SIG-M5 (cell line): ENCODE measurements at regions not wholly inside any gene's neighbourhood (a gene's known extent, or its start where the extent isn't known, plus 50 kb on each side); places are given as distances from the start of the nearest gene placed in this dataset.

Experiments used
- DNase-seq: peaks from one replicate; lab custom pipeline; 2025; lab: John Stamatoyannopoulos, UW

DNA sequence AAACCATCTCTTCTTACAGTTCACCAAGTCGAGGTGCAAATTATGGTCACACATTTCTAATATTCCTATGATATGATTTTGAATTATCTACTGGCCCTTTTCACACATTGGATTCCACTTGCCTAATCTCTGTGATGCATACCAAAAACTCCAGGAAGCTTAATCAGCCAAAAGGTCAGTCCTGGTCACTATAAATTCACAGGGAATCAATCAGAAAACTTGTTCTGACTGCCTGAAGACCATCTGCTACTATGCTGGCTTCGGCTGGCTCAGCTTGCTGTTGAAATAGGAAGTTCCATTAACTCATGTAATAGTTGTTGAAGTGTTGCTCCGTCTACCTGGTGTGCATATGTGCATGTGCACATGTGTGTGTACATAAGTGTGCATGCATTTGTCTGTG lies 142.8 kb upstream of the FLRT2 start:
- DNase-seq, result no peak

GRCh38 chr14:85390236-85390635 lies 139.7 kb upstream of the FLRT2 start:
- DNase-seq, result no peak

GRCh38 chr14:85391455-85391854 lies 138.5 kb upstream of the FLRT2 start:
- DNase-seq, result no peak

DNA sequence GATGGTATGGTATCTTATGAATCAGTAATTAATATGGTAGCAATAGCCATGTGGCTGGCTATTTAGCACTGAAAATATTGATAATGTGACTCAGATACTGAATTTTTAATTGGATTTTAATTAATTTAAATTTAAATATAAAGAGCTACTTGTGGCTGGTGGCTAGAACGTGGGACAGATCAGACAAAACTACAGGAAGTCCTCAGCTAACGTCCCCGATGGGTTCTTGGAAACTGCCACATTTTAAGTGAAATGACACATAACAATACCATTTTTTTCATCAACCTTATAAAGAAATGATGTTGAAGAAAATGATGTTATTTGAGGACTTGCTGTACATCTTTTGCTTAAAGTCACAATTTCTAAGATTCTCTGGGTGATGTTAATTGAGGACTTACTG lies 138.1 kb upstream of the FLRT2 start:
- DNase-seq, result no peak

DNA sequence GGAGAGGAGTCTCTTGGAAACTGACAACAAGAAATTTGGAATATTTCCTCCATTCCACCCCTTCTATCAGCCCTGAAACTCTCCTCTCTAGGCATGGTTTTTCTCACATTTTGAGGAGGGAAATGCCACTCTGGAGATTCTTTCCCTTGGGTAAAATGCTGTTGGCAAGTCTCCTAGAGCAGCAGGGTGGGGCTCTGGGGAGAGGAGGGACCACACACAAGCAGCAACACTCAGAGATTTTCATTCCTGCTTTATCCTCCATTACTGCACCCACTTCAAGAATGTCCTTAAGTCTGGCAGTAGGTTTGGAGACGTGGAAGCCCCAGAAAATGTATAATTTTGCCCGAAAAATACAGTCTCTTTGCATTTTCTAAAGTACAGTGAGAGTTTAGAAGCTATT lies 130.8 kb upstream of the FLRT2 start:
- DNase-seq, result no peak

GRCh38 chr14:85400678-85401077 lies 129.3 kb upstream of the FLRT2 start:
- DNase-seq, result no peak

DNA sequence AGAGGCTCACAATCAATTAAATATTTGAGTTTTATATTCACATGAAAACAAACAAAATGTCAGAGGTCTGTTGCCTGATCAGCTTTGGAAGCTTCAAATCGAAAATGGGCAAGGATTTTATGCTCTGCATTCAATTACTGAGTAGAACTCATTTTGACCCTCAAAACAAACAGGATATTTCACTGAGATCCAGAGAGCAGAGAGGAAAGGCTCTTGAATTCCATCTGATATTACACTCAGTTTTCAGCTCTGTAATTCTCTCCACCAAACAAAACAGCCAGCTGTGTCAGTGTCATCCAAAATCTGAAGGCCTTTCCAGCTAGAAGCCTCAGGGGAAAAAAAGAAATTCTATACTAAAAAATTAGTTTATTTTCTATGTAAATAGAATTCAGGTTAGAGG lies 128.6 kb upstream of the FLRT2 start:
- DNase-seq, result no peak

GRCh38 chr14:85402569-85403162 lies 127.3 kb upstream of the FLRT2 start:
- DNase-seq, result no peak

- no peak for DNase-seq
Observed at GRCh38 chr14:85409481-85410210, 120.3 kb upstream of the FLRT2 start.

DNA sequence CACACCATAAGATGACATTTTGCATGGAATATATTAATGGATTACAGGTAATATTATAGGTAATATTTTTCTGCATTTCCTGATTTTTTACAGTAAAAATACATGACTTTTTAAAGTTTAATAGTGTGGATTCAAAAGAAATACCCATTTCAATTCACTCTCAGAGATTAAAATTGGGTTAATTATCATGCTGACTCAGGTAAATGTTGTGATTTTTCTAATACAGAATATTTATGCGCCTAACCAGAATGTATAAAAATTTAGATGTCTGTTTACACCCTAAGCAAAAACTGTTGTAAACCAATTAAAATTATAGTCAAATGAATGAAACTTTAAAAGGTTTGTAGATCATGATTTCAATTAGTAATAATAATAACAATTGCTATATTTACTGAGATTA lies 117.2 kb upstream of the FLRT2 start:
- no peak for DNase-seq

DNA sequence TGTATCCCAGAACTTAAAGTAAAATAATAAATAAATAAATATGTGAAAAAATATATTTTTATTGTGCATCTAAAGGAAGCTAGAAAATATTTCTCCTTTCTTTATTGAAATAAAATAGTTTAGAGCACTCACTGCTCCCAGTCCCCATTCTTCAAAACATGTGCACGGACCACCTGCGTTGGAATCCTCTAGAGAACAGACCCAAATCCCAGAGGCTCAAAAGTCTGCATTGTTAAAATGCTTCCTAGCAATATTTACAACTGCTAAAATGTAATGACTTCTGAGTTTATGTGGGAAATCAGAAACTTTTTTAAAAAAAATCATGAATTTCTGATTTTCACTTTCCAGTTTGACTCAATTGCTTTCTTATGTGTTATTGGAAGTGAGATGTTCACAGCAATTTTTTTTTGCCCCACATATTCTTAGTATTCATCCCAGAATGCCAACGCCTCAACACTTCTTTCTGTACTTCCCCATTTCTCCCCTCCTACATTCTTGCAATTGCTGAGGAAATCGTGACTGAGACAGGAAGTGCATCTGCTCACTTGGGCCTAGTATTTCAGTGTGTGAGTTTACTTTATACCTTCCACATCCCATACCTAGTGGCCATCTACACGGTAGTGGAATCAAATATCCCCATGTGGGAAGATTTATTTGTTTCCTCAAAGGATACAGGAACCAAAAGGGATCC lies 116.0 kb upstream of the FLRT2 start:
- DNase-seq, result no peak

DNA sequence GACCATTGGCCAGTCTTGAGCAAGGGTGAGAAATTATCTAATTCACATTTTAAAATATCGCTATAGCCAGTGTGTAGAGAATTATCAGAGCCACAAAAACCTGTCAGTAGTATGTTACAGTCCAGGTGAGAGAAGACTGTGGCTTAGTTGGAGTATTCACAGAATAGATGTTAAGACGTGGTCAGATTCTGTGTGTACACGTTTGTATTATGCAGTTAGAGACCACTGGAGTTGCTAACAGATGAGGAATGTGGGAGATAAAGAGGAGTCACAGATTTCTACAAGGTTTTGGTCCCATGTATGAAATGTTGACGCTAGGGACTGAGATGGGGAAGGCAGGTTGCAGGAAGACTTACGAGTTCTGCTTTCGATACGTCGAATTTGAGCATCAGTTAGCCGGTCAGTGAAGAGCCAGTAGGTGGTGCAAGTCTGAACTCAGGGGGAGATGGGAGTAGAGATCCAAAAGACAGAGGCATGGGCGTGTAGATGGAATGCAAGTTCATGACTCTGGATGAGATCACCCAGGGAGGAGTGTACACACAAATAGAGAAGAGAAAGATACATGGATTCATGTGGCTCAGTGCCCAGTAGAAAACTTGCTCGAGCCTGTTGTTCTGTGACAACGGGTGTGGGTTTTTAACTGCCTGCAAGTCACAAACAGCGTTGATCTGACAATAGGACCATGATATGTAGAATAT lies 114.8 kb upstream of the FLRT2 start:
- no peak for DNase-seq

DNA sequence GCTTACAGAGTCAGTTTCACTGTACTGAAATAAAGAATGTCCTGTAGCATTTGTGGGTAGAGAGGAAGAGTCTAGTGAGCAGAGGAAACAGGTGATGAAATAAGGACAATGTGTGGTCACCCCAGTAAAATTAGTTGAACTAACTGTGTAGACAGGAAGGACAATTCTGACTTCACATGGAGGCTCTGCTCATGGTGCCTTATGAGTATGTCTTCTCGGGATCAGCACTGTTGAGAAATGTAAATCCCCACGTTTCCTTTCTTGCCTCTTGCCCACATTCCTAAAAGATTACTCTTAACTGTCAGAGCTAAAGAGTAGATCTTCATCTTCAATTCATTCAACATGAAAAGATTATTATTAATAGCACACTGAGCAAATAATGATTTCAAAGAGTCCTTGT lies 113.2 kb upstream of the FLRT2 start:
- DNase-seq, result no peak

- DNase-seq, result no peak
Observed at GRCh38 chr14:85417396-85417795, 112.5 kb upstream of the FLRT2 start.

- no peak for DNase-seq
Observed at GRCh38 chr14:85418721-85419120, 111.2 kb upstream of the FLRT2 start.

- no peak for DNase-seq
Observed at GRCh38 chr14:85420278-85420677, 109.7 kb upstream of the FLRT2 start.

DNA sequence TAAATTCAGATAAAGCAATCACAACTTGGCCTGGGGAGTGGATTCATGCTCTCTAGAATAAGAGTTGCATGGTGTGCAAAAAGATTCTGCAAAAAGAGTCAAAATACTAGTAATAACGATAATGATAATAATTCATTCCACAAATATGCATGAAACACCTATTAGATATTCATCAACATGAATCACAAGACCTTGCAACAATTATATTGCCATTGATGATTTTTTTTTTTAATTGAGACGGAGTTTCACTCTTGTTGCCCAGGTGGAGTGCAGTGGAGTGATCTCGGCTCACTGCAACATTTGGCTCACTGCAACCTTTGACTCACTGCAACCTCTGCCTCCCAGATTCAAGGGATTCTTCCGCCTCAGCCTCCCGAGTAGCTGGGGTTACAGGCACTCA lies 109.2 kb upstream of the FLRT2 start:
- no peak for DNase-seq

DNA sequence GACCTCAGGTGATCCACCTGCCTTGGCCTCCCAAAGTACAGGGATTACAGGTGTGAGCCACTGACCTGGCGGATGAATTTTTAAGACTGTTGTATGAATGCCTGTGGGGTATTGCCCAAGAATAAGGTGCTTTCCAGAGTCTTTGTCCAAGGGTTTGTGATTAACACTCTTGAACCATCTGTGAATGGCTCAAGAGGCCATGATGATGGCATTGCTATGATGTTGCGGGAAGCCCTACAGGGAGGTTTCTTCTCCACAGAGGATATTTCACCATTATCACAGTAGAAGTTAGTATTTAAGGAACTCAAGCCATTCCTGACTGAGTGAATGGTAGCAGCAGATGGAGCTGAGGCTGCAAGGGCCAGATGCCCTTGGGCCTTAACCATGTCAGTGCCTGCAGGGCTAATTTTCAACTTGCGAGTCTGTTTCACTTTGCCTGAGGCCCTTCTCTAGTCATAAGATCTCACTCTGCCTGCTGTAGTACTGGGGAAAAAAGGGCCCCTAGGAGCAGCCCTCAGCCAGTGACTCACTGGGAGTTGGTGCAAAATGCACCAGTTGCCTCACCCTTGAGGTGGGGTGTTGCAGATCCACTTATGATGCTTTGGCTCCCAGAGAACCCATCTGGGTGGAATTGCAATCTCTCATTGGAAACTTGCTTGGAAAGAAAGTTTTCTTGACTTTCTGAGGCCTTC lies 108.6 kb upstream of the FLRT2 start:
- no peak for DNase-seq

GRCh38 chr14:85423889-85424288 lies 106.1 kb upstream of the FLRT2 start:
- no peak for DNase-seq

- no peak for DNase-seq
Observed at GRCh38 chr14:85425507-85425906, 104.4 kb upstream of the FLRT2 start.

- no peak for DNase-seq
Observed at GRCh38 chr14:85426068-85426935, 103.6 kb upstream of the FLRT2 start.
